ENCODE measurements at regions not wholly inside any gene's neighbourhood (a gene's known extent, or its start where the extent isn't known, plus 50 kb on each side); places are given as distances from the start of the nearest gene placed in this dataset.

DNA sequence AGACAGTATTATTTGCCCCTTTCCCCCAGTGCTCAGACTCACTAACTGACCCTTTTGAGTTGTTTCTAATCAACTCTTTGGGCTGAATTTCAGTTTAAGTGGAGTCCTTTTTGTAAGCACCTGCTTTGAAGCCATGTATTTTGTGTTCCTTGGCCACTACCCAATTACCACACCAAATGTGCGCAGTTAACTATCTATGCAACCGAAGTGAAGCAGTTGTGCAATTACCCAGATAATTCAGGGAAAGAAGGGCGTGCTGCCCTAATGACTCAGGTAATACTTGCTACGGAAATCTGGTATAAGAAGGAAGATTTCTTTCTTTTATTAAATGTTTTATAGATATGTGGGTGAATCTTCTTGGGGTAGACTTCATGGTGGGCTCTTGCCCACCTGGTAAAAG, 371.9 kb upstream of the TBL1XR1 start:
- peaks cover 42% of the 10 kb centered on the region for H3K4me1 Mint-ChIP-seq
- H3K9me3 Mint-ChIP-seq = peaks cover 17% of the 10 kb centered on the region
- peaks cover 11% of the 10 kb centered on the region for H3K36me3 Mint-ChIP-seq (ENCODE audit: low read depth)
- peak overlapping the region; percentile 54 for H3K27ac Mint-ChIP-seq
- TF ChIP-seq, protein P1, sequence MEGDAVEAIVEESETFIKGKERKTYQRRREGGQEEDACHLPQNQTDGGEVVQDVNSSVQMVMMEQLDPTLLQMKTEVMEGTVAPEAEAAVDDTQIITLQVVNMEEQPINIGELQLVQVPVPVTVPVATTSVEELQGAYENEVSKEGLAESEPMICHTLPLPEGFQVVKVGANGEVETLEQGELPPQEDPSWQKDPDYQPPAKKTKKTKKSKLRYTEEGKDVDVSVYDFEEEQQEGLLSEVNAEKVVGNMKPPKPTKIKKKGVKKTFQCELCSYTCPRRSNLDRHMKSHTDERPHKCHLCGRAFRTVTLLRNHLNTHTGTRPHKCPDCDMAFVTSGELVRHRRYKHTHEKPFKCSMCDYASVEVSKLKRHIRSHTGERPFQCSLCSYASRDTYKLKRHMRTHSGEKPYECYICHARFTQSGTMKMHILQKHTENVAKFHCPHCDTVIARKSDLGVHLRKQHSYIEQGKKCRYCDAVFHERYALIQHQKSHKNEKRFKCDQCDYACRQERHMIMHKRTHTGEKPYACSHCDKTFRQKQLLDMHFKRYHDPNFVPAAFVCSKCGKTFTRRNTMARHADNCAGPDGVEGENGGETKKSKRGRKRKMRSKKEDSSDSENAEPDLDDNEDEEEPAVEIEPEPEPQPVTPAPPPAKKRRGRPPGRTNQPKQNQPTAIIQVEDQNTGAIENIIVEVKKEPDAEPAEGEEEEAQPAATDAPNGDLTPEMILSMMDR (IDR thresholded peaks at IDR 0.05) = no peak
- H3K4me3 Mint-ChIP-seq = no peak overlapping the region
- no peak for DNase-seq
- peaks cover 5% of the 10 kb centered on the region for H3K27me3 Mint-ChIP-seq (ENCODE audit: low read depth, poor library complexity)

DNA sequence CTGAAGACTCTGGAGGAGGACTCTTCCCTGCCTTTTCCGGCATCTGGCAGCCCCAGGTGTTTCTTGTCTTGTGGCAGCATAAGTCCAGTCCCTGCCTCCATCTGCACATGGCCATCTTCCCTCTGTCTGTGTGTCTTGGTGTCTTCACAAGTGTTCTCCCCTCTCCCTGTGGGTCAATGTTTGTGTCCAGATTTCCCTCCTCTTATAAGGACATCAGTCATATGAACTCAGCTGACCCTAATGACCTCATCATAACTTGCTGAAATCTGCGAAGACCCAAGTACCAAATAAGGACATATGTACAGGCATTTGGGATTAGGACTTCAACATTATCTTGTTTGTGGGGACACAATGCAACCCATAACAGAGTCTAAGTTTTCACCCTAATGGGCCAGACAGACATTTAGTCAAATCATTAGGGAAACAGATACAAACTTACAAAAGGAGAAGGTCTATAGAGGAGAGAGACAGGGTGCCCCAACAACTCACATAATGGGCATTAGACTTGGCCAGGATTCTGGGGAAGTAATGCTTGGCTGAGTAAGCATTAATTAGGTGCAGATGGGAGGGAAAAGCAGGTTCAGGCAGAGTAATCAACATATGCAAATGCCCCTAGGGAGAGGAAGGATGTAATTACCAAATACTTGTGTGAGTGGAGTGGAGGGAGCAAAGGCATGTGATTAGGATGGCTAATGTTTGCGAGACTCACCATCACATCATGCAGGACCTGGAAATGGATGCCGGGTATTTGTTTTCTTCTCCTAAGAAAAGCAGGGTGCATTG, 372.8 kb upstream of the TBL1XR1 start:
- peaks cover 5% of the 10 kb centered on the region for H3K27me3 Mint-ChIP-seq (ENCODE audit: low read depth, poor library complexity)
- TF ChIP-seq, protein P1 (IDR thresholded peaks at IDR 0.05) = no peak
- peaks cover 17% of the 10 kb centered on the region for H3K9me3 Mint-ChIP-seq
- H3K27ac Mint-ChIP-seq = no peak overlapping the region
- no peak for DNase-seq
- H3K36me3 Mint-ChIP-seq (ENCODE audit: low read depth) = peaks cover 11% of the 10 kb centered on the region
- peaks cover 47% of the 10 kb centered on the region for H3K4me1 Mint-ChIP-seq
- H3K4me3 Mint-ChIP-seq = no peak overlapping the region

DNA sequence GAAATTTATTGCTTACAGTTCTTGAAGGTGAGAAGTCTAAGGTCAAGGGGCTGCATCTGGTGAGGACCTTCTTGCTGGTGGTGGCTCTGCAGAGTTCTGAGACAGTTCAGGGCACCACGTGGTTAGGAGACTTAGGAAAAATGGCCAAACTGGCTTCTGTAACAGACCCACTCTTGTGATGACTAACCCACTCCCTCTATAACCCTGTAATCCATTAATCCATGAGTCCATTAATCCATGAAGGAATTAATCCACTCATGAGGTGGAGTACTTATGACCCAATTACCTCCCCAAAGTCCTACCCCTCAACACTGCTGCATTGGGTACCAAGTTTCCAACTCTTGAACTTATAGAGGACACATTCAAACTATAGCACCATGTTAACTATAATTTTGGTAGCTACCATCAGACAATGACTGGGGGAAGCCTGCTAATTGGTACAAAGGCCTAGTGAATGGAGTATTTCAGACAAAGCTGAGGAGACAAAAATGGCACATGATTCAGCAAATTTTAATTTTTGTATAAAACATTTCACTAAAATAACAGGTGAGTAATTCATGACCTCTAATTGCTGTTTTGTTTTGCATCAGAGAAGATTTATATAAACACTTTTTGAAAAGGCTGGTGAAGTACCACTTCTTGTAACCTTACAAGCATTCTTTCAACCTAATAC, 374.1 kb upstream of the TBL1XR1 start:
- Mint-ChIP-seq H3K36me3 (ENCODE audit: low read depth) (peaks cover 11% of the 10 kb centered on the region), H3K27me3 (ENCODE audit: low read depth, poor library complexity) (peaks cover 3% of the 10 kb centered on the region), H3K4me3 (no peak overlapping the region), H3K27ac (peak overlapping the region; percentile 96), H3K4me1 (peaks cover 45% of the 10 kb centered on the region), H3K9me3 (peaks cover 13% of the 10 kb centered on the region)
- no peak for DNase-seq
- TF ChIP-seq, protein P1 (IDR thresholded peaks at IDR 0.05) = no peak

DNA sequence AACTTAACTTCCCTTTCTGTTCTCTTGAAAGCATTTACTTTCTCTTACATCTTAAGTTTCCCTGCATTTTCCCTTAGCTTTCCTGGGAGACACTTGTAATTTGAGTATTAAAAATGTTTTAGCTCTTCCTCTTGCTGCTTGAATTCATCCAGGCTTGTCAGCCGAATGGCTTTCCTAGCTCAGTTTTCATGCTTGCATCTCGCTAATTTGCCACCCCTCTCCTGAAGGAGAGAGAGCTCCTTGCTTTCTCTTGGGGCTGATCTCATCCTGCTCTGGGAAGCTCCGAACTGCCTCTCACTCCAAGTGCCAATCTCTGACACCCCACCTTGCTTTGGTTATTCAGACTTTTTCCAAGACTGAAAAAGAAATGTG, 374.6 kb upstream of the TBL1XR1 start:
- peaks cover 13% of the 10 kb centered on the region for H3K9me3 Mint-ChIP-seq
- peaks cover 3% of the 10 kb centered on the region for H3K27me3 Mint-ChIP-seq (ENCODE audit: low read depth, poor library complexity)
- H3K27ac Mint-ChIP-seq = peak overlapping the region; percentile 96
- H3K4me3 Mint-ChIP-seq = peak overlapping the region; percentile 2
- H3K36me3 Mint-ChIP-seq (ENCODE audit: low read depth) = peaks cover 11% of the 10 kb centered on the region
- peaks cover 41% of the 10 kb centered on the region for H3K4me1 Mint-ChIP-seq
- TF ChIP-seq, protein P1 (IDR thresholded peaks at IDR 0.05) = no peak
- no peak for DNase-seq

DNA sequence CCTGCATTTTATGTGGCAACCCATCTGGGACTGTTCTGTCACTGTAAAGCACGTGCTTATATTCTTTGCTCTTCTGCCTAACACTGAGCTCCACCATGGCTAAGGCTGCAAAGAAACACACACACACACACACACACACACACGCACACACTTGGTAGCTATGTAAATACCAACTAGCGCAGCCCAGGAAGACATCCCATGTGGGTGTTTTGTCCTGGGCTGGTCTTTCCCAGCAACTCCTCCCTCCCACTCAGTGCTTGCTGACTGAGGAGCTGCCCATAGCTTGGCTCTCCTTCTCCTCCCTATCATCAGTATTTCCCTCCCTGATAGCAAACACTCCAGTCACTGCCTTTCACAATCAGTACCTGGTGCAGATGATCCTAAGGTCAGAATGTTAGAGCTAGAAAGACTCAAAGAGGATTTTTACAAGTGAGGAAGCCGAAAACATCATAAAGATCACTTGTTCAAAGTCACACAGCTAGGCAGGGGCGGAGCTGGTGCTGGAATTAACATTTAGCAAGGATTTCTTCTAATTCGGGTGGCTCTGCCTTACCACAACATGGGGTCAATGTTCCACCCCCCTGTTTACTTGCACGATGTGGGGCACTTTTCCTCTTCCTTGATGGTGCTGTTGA, 377.1 kb upstream of the TBL1XR1 start:
- Mint-ChIP-seq H3K4me3 (no peak overlapping the region), H3K9me3 (peaks cover 13% of the 10 kb centered on the region), H3K36me3 (ENCODE audit: low read depth) (peaks cover 11% of the 10 kb centered on the region), H3K27ac (peak overlapping the region; percentile 92), H3K4me1 (peaks cover 43% of the 10 kb centered on the region), H3K27me3 (ENCODE audit: low read depth, poor library complexity) (peaks cover 3% of the 10 kb centered on the region)
- TF ChIP-seq, protein P1 (IDR thresholded peaks at IDR 0.05) = no peak
- DNase-seq = peak; percentile 49
